ENCODE measurements at regions not wholly inside any gene's neighbourhood (a gene's known extent, or its start where the extent isn't known, plus 50 kb on each side); places are given as distances from the start of the nearest gene placed in this dataset.

DNA sequence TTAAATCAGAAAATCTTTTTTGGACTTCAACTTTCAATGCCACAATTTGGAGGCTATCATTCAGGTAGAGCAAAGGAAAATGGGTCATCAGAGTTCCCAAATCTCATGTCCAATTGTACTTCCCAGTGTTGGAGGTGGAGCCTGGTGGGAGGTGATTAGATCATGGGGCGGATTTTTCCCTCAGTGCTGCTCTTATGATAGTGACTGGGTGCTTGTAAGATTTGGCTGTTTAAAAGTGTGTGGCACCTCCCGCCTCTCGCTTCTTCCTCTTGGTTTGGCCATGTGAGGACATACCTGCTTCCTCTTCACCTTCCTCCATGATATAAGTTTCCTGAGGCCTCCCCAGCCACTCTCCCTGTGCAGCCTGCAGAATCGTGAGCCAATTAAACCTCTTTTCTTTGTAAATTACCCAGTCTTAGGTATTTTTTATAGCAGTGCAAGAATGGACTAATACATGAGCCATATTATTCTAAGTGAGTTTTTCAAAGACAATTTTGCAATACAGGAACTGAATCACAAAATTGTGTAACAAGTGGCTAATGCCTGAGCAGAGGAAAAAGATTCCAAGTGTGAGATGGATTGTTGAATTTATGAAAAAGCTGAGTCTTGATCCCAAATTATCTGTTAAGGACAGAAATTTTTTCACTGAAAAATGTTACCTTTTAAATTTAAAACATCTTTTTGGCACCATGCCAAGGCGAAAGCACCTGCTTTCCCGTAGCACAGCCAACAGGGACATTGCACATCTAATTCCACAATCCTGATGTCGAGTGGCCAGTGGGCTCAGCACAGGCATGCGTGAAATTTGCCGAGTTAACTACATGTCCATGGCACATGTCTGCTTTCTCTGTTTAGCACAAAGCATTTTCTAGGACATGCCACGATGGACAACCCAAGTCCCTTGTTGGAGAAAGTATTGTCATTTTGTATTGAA lies 150.9 kb downstream of the COL6A3 start:
- FAIRE-seq (no peak), DNase-seq (ENCODE audit: insufficient read length, low spot score) (no peak)

DNA sequence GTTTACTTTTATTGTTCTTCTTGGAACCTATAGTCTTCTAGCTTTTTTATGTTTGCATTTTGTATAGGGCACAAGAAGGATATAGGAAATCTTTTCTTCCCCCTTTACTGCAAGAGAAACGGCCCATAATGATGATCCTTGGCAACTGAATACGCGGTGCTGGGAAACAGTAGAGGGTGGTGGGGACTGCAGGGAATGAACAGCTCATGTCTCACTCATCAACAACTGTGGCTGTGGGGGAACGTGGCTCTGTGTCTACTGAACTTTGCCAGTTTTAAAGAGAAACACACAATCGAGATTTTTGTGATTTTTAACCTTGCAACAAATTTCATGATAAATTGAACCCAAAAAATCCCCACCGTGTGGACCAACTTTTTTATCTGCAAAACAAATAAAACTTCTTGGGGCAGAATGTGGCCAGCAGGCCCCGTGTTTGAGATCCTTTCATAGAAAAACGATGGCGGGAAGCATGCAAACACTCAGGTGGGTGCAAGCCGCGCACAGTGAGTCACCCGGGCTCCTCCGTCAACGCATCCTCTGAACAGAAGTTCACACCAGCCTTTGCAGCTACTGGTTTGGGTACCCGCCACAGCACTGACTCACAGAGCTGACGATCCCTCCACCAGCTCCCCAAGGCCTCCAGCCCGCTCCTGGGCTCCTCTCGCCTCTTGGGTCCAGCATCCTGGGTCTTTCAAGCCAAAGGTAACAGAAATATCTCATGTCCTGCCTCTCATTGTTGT lies 149.3 kb downstream of the COL6A3 start:
- FAIRE-seq: no peak
- DNase-seq (ENCODE audit: insufficient read length, low spot score): no peak

DNA sequence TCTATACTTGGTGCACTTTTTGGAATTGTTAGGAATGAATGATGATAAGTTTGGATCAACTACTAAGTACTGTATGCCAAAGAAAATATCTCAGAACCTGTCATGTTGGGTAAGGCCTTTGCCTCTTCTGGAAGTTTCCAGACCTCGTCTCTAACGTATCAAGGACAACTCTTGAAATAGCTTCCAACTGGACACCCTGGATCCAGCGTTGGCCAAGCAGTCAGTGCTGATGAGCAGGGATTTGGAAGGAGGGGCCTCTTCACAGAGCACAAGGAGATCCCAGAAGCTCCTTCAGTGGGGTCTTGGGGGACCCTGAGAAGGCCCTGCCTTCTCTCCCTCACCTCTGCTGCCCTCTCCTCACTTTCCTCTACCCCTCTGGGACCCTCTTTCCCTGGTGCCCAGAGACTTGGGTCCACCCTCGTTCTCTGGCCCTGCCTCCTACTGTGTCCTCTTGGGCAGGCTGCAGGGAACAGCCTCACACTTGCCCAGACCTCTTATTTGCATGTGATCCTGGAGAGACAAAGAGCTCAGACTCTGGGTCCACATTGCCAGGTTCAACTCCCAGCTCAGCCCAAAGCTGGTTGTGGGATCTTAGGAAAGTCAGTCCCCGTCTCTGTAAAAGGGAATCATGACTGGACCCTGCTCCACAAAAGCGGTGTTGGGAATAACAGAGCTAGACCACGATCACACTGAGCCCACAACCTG lies 145.8 kb downstream of the COL6A3 start:
- no peak for FAIRE-seq

DNA sequence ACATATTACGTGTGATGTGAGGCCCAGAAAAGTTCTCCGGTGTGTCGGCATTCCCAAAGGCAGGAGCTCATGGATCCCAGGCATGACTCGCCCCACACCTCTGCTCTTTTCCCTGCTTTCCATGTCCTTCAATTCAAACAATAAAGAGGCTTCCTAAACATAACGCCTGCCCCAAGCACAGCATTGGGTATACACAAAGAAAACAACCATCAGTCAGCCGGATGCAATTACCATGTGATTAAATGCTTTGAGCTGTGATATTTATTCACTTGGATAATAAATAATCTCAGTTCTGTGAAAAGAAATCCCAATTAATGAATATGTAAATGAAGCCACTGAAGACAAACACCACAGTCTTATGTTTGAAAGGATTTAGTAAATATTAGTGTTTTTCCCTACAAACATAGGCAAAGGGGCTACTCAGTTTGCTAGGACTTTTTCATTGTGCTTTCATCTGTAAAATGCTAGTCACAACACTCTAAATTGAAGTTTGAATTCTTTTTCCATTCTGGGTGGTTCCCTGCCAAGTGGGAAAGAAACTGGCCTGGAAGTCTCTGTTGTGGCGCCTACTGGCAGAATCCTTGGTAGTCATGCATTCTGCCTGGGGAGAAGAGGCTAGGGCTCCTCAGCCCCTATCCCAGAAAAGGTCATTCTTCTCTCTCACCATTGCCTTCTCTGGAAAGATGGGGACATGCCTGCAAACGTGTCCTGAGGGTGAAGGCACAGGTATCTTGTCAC lies 144.7 kb downstream of the COL6A3 start:
- FAIRE-seq: no peak
- DNase-seq (ENCODE audit: insufficient read length, low spot score): no peak

More for the DNA sequence above, 145.8 kb downstream of the COL6A3 start:
- no peak for DNase-seq (ENCODE audit: insufficient read length, low spot score)

DNA sequence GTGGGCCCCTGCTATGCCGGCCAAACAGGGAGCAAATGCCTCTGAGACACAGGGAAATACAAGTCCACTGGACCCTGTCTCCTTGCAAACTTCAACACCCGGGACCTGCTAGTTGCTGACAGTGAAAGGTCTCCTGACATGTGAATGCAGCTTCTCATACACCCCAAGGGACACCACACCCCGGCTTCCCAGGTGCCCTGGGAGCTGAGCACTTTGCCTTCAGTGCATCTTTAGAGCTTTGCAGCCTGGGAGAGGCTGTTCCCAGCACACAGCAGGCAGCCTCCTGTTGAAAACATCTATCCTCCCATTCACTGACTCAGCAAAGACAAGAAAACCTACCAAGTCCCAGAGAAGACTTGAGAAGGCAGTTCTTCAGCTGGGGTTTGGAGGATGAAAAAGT lies 143.4 kb downstream of the COL6A3 start:
- no peak for FAIRE-seq
- DNase-seq (ENCODE audit: insufficient read length, low spot score): no peak

DNA sequence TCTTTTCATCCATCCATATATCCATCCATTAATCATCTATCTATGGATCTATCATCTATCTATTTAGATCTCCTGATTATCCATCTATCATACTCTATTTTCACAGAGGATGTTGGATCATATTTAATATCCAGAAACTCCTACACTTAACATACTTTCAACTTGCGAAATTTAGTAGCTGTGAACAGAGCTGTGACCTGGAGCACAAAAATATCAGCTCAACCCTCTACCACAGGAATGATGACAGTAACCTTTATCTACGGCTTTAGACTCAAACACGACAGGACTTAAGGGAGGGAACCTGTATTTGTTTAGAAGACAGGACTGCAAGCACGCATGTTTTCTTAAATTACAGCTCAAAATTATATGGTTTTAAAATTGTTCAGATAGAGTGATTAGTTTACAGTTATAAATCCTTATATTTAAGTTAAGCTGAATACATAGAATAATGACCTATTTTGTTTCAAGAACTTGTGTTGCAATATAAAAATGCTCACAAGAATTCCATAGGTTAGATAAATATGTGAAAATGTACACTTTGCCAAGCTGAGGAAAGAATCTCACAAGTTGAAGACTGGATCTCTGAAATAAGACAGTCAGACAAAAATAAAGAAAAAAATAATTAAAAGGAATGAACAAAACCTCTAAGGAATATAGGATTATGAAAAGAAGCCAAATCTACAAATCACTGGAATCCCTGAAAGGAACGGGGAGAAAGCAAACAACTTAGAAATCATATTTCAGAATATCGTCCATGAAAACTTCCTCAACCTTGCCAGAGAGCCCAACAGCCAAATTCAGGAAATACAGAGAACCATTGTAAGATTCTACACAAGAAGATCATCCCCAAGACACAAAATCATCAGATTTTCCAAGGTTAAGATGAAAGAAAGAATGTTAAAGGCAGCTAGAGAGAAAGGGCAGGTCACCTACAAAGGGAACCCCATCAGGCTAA lies 142.0 kb downstream of the COL6A3 start:
- FAIRE-seq (no peak), DNase-seq (ENCODE audit: insufficient read length, low spot score) (no peak)

All from GM19239 (cell line).